ENCODE measurements at regions not wholly inside any gene's neighbourhood (a gene's known extent, or its start where the extent isn't known, plus 50 kb on each side); places are given as distances from the start of the nearest gene placed in this dataset.
"Not testable (repeated sequence)": the region's sequence is repeated elsewhere in the genome, so short reads cannot be mapped to it uniquely, and the experiment has no call there.

DNA sequence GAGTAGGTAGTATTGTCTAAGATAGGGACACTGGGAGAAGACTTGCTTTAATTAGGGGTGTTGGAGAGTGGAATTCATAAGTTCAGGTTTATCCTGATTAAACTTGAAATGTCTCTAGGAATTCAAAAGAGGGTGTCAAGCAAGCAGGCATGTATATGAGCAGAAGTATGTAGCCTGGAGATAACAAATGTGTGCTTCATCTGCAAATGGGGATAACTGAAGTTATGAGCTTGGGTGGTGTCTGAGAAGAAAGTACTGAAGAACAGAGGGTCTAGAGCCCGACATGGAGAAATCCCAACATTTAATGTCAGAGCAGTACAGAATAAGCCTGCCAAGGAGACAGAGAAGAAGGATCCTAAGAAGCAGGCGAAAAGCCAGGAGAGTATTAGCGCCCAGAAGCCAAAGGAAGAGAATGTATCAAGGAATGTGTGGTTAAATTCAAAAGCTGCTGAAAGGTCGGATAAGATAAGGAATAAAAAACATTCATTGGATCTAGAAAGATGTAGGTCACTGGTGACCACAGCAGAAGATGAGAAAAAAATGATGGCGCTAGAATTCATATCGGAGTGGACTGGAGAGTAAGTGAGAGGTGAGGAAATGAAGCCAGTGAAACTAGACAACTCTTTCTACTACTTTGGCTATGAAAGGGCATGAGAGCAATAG is 401.5 kb upstream of the PIK3R1 start:
- Mint-ChIP-seq H3K36me3 (ENCODE audit: low read depth) (no peaks in the 10 kb centered on the region), H3K27me3 (no peaks in the 10 kb centered on the region), H3K27ac (no peak overlapping the region), H3K4me1 (no peaks in the 10 kb centered on the region), H3K4me3 (no peak overlapping the region), H3K9me3 (no peaks in the 10 kb centered on the region)
- intact Hi-C loops (cut with micrococcal nuclease): no loop called here
- no peak for DNase-seq

DNA sequence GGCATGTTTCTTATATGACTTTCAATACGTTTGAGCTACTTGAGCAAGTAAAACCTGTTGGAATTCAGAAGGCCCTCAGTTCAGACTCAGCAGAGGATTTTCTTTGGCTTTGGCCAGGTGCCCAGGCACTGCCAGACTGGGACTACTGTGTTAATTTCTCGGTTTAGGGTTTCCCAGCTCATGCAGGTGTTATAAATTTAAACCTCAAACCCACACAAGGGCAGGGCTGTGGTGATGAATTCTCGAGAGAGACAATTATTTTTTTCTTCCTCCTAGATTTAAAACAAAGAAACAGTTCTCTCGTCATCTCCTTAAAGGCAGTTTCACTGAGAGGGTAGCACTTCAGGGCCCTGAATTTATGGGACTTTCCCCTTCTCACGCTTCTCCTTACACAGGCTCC is 406.0 kb upstream of the PIK3R1 start:
- intact Hi-C loops (cut with micrococcal nuclease): no loop called here
- no peak overlapping the region for H3K4me3 Mint-ChIP-seq
- H3K36me3 Mint-ChIP-seq (ENCODE audit: low read depth): no peaks in the 10 kb centered on the region
- DNase-seq: no peak
- no peak overlapping the region for H3K27ac Mint-ChIP-seq
- H3K4me1 Mint-ChIP-seq: no peaks in the 10 kb centered on the region
- no peaks in the 10 kb centered on the region for H3K9me3 Mint-ChIP-seq
- H3K27me3 Mint-ChIP-seq: no peaks in the 10 kb centered on the region

DNA sequence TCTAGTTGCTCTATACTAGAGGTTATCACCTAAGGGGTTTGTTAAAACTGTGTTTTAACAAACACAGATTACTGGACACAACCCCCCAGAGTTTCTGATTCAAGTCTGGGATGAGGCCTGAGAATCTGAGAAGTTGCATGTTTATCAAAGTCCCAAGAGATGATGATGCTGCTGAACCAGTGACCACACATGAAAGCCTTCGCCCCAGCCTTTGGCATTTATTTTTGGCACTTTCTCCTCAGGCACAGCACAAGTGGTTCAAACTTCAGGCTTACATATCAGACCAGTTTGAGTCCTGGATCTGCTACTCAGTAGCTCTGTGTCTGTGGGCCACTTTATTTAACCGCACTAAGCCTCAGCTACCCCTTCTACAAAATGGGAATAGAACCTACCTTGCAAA is 407.2 kb upstream of the PIK3R1 start:
- Mint-ChIP-seq H3K36me3 (ENCODE audit: low read depth) (no peaks in the 10 kb centered on the region), H3K9me3 (no peaks in the 10 kb centered on the region), H3K27ac (no peak overlapping the region), H3K4me1 (no peaks in the 10 kb centered on the region), H3K4me3 (no peak overlapping the region), H3K27me3 (no peaks in the 10 kb centered on the region)
- intact Hi-C loops (cut with micrococcal nuclease): no loop called here
- no peak for DNase-seq

DNA sequence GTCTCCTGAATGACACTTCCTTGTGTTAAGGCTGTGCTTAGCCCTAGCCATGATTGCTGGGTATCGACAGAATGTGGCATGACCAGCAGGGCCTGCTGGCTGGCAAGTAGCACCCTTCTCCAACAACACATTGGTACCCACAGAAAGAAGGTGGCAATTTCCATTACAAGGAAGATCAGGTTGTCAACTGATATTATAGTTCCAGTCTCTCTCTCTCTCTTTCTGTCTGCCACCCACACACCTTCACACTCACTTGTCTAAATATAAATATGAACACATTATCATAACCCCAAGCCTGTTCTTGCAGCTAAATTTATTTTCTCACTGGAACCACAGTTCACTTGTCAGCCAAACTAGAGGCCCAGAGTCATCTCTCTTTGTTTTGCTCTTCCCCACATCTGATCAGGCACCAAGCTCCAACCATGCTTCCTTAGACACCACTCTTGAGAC is 408.1 kb upstream of the PIK3R1 start:
- intact Hi-C loops (cut with micrococcal nuclease): no loop called here
- no peaks in the 10 kb centered on the region for H3K27me3 Mint-ChIP-seq
- no peak for DNase-seq
- H3K27ac Mint-ChIP-seq: no peak overlapping the region
- no peaks in the 10 kb centered on the region for H3K36me3 Mint-ChIP-seq (ENCODE audit: low read depth)
- H3K9me3 Mint-ChIP-seq: no peaks in the 10 kb centered on the region
- H3K4me1 Mint-ChIP-seq: no peaks in the 10 kb centered on the region
- no peak overlapping the region for H3K4me3 Mint-ChIP-seq

DNA sequence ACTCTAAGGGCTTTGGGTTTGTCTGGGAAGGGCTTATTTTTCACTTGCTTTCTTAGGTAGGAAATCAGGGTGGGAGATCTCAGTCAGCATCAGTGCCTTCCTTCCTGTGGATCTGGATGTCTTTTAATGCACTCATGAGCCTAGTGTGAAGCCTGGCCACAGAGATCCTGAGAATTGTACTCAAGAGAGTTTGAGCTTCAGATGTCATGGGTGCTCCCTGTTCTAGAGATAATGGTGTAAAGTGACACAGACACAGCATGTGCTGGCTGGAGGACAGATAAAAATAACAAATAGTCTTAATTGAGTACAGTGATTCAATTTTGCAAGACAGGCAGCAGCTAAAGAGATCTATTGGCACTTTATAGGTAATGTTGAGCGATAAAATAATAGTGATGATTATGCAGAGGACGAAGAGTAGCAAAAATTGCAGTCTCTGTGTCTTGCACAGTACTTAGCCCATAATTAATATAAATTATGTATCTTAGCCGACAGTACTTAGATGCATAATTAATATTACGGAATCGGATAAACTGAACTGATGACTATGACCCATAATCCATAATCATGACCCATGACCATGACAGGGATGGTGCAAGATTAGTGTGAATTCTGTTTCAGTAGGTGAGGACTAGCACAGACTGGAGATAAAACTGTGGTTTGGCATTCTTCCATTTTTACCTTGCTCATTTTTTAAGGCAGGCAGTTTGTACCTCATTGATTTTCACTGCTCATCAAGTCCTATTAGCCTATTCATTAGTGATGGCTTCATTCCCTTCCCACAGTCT is 408.7 kb upstream of the PIK3R1 start:
- intact Hi-C loops (cut with micrococcal nuclease): no loop called here
- Mint-ChIP-seq H3K36me3 (ENCODE audit: low read depth) (no peaks in the 10 kb centered on the region), H3K9me3 (no peaks in the 10 kb centered on the region), H3K27me3 (no peaks in the 10 kb centered on the region), H3K4me3 (no peak overlapping the region), H3K4me1 (no peaks in the 10 kb centered on the region), H3K27ac (no peak overlapping the region)
- DNase-seq: no peak

DNA sequence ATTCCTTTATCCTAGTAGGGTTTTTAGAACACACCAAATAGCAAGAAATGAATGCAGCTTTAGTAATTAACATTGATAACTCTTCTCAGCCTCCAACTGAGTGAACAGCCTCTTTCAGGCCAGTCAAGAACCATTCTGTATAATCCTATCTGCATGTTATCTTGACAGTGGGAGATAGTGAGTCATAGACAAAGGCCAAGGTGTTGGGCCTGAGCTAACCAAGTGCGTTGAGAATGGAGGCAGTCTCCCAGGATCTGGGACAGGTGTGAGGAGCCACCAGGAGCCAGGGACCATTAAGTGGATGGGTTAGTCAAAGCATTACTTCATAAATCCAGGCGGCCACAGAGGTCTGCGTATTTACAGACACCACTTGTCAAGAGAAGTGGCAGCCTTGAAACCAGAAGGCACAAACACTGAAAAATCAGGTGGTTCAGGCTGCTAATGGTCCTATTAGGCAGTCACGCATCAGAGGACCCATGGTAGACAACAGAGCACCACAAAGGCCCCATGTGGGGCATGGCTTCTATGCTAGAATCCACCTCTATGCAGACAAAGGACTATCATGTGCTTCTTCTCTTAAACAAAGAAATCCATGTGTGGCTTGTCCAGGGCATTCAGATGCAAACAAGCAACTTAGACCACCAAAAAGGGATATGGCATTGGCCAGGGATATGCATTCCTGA is 409.7 kb upstream of the PIK3R1 start:
- DNase-seq: no peak
- intact Hi-C loops (cut with micrococcal nuclease): no loop called here
- Mint-ChIP-seq H3K4me1 (no peaks in the 10 kb centered on the region), H3K27ac (no peak overlapping the region), H3K36me3 (ENCODE audit: low read depth) (no peaks in the 10 kb centered on the region), H3K4me3 (no peak overlapping the region), H3K9me3 (no peaks in the 10 kb centered on the region), H3K27me3 (no peaks in the 10 kb centered on the region)

DNA sequence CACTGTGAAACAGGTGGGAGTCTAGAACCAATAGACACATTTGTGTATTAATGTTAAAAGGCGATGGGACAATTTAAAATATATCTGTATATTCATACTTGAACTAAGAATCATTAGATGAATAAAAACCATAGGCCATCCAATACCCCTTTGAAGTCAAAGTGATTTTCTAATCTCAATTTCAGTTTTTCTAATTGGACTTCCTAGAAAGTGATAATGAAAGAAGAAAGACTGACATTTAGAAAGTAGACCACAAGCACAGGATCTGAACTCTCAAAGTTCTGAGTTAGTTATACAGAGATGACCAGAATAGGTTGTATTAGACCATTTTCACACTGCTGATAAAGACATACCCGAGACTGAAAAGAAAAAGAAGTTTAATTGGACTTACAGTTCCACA is 412.8 kb upstream of the PIK3R1 start:
- Mint-ChIP-seq H3K4me3 (no peak overlapping the region), H3K36me3 (ENCODE audit: low read depth) (no peaks in the 10 kb centered on the region)

DNA sequence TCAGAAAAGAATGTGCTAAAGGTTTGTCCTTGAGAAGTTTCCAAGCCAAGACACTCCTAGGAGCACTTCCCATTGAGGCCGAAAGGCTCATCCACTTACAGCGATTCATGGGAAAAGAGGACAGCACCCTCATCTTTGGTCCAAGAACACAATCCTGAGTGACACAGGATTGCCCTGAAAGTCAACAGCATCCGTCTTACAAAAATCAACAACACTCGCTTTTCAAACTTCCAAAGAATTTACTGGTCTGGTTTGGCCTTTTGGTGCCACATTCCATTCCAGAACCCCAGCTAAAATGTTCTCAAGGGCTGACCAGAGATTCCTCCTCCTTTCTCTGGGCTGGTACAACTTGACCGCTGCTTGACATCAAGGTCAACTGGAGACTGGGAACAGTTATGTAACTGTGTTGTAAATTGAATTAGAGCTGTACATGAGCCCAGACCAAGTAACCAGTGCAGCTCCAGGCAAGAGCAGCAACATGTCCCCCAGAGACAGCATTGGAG is 415.8 kb upstream of the PIK3R1 start:
- no peak for DNase-seq
- Mint-ChIP-seq H3K9me3 (peaks cover 8% of the 10 kb centered on the region), H3K27me3 (no peaks in the 10 kb centered on the region), H3K36me3 (ENCODE audit: low read depth) (no peaks in the 10 kb centered on the region), H3K27ac (no peak overlapping the region), H3K4me1 (no peaks in the 10 kb centered on the region), H3K4me3 (no peak overlapping the region)
- intact Hi-C loops (cut with micrococcal nuclease): no loop called here

More for the DNA sequence above, 412.8 kb upstream of the PIK3R1 start:
- H3K4me1 Mint-ChIP-seq: no peaks in the 10 kb centered on the region
- DNase-seq: no peak
- no peak overlapping the region for H3K27ac Mint-ChIP-seq
- H3K9me3 Mint-ChIP-seq: peaks cover 4% of the 10 kb centered on the region
- intact Hi-C loops (cut with micrococcal nuclease): no loop called here
- no peaks in the 10 kb centered on the region for H3K27me3 Mint-ChIP-seq

DNA sequence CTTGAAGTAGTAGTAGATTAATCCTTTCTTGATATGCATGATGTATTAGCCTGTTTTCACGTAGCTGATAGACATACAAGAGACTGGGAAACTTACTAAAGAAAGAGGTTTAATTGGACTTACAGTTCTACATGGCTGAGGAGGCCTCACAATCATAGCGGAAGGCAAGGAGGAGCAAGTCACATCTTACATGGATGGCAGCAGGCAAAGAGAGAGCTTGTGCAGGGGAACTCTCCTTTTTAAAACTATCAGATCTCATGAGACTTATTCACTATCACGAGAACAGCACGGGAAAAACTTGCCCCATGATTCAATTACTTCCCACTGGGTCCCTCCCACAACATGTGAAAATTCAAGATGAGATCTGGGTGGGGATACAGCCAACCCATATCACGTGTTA is 417.1 kb upstream of the PIK3R1 start:
- DNase-seq; H3K27ac Mint-ChIP-seq; H3K9me3 Mint-ChIP-seq; H3K4me1 Mint-ChIP-seq; intact Hi-C loops (cut with micrococcal nuclease); H3K4me3 Mint-ChIP-seq; H3K27me3 Mint-ChIP-seq; H3K36me3 Mint-ChIP-seq (ENCODE audit: low read depth): not testable (repeated sequence)

DNA sequence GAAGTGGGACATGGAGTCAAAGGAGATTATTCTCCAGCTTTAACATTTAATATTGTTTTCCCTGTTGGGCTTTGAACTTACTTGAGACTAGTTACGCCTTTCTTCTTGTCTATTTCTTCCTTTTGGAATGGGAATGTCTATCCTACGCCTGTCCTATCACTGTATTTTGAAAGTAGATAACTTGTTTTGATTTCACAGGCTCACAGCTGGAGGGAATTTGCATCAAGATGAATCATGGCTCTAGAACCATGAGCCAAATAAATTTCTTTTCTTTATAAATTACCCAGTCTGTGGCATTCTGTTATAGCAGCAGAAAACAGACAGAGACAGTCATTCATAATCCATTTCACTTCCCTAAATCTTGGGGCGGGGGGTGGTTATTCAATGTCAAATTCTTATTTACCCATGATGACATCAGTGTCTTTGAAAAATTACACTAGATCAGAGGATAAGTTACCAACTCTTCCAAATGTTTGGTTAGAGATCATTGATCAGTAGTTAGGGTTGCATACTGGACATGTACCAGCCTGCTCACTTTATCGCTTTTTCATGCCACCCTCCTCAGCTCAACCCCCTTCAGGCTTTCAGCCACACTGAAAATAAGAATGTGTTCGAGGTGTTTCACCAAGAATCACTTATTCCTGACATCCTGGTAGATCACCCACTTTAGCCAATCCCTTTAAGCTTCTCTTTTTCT is 419.6 kb upstream of the PIK3R1 start:
- Mint-ChIP-seq H3K4me1 (no peaks in the 10 kb centered on the region), H3K4me3 (no peak overlapping the region), H3K27me3 (no peaks in the 10 kb centered on the region), H3K27ac (no peak overlapping the region), H3K36me3 (ENCODE audit: low read depth) (no peaks in the 10 kb centered on the region), H3K9me3 (peaks cover 8% of the 10 kb centered on the region)
- intact Hi-C loops (cut with micrococcal nuclease): no loop called here
- no peak for DNase-seq

DNA sequence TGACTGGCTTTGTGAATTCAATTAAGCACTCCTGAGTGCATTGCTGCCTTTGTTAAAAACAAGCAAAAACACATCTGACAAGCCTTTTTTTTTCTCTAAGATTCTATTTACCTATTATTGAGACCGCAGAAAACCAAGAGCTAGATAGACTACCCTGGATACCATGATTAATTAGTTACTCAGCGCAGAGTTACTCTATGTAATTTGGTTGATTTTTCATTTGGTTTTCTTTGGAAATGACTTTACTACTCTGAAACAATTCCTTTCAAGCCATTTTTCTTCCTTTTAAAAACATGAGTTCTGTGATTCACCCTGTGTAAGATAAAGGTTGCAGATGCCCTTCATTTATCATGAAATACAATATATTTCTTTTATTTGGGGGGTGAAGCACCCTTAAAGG is 421.6 kb upstream of the PIK3R1 start:
- no peak for DNase-seq
- intact Hi-C loops (cut with micrococcal nuclease): no loop called here
- peaks cover 5% of the 10 kb centered on the region for H3K9me3 Mint-ChIP-seq
- H3K27me3 Mint-ChIP-seq: no peaks in the 10 kb centered on the region
- H3K4me3 Mint-ChIP-seq: no peak overlapping the region
- no peak overlapping the region for H3K27ac Mint-ChIP-seq
- H3K36me3 Mint-ChIP-seq (ENCODE audit: low read depth): no peaks in the 10 kb centered on the region
- no peaks in the 10 kb centered on the region for H3K4me1 Mint-ChIP-seq

DNA sequence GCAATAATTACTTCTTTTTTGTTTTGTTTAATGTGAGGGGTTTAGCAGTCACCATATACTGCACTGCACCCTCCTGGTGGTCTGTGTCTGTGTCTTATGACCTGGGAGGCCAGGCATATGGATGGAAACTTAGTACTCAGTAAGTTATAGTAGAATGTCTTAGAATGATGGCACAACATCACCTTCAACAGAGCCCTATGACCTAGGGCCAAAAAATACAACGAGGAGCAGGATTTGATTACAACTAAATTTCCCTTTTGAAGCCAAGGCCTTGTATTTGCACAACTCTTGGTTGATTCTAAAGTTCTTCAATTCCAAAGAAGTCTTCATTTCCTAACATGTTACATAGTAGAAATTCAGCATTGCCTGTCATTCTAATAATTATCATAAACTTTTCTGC is 422.1 kb upstream of the PIK3R1 start:
- Mint-ChIP-seq H3K36me3 (ENCODE audit: low read depth) (no peaks in the 10 kb centered on the region), H3K27ac (no peak overlapping the region), H3K9me3 (peaks cover 4% of the 10 kb centered on the region), H3K4me1 (no peaks in the 10 kb centered on the region), H3K4me3 (no peak overlapping the region), H3K27me3 (no peaks in the 10 kb centered on the region)
- no peak for DNase-seq
- intact Hi-C loops (cut with micrococcal nuclease): no loop called here

DNA sequence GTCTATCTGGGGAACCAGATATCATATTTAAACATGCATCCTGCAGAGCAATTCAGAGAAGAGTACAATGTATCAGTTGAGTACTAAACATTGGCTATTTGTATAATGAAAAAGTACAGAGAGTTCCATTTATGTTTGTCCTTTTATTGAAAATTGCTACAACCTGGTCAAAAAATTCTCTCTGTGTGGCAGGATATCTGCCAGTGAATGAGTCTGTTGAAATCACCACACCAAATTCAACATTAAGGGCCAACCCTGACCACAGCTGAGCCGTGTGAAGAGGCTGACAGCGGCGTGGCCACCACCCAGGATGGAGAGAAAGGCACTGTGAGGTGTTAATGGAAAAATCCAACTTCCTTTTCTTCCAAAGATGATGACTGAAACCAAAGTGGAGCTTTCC is 422.7 kb upstream of the PIK3R1 start:
- H3K27ac Mint-ChIP-seq: no peak overlapping the region
- H3K36me3 Mint-ChIP-seq (ENCODE audit: low read depth): no peaks in the 10 kb centered on the region
- no peak for DNase-seq
- H3K4me1 Mint-ChIP-seq: no peaks in the 10 kb centered on the region
- no peaks in the 10 kb centered on the region for H3K27me3 Mint-ChIP-seq
- H3K9me3 Mint-ChIP-seq: peaks cover 4% of the 10 kb centered on the region
- H3K4me3 Mint-ChIP-seq: no peak overlapping the region
- intact Hi-C loops (cut with micrococcal nuclease): no loop called here

DNA sequence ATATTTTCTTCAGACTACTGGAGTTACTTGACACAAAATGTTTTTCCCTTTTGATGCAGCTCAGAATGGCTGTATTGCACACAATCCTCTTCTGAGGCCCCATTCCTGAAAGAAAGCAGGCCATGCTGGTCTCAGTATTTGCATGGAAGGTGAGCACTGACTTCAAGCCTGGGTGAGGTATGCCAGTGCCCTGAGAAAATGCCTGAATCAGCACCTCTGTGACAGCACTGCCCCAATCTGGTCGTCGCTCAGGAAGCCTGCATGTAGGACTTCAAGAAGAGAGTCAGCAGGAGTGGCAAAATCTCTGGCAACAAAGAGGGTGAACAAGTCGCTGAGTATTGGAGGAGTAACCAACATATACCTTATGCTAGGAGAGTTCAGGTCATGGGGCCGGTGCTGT is 425.2 kb upstream of the PIK3R1 start:
- DNase-seq: no peak
- Mint-ChIP-seq H3K9me3 (no peaks in the 10 kb centered on the region), H3K36me3 (ENCODE audit: low read depth) (no peaks in the 10 kb centered on the region), H3K27ac (no peak overlapping the region), H3K4me1 (no peaks in the 10 kb centered on the region), H3K27me3 (no peaks in the 10 kb centered on the region), H3K4me3 (no peak overlapping the region)
- intact Hi-C loops (cut with micrococcal nuclease): no loop called here
